ENCODE measurements at regions not wholly inside any gene's neighbourhood (a gene's known extent, or its start where the extent isn't known, plus 50 kb on each side); places are given as distances from the start of the nearest gene placed in this dataset.

- TF ChIP-seq EZH2 (IDR thresholded peaks at IDR 0.05; ENCODE audit: borderline replicate concordance, low read depth, low read length, severe bottlenecking) (no peak), JUN (IDR thresholded peaks at IDR 0.05; ENCODE audit: borderline replicate concordance, insufficient read depth, insufficient read length, low read depth) (no peak), CTCF (IDR thresholded peaks at IDR 0.05; ENCODE audit: extremely low read depth in 1 of 2, insufficient read depth in 1 of 2, low read depth in 1 of 2, low read length in 2 of 2) (no peak), POLR2AphosphoS5 (IDR thresholded peaks at IDR 0.05; ENCODE audit: insufficient read depth, low read depth, low read length) (no peak), POLR2A (IDR thresholded peaks at IDR 0.05; ENCODE audit: low read depth, low read length) (no peak), FOS (IDR thresholded peaks at IDR 0.05; ENCODE audit: borderline replicate concordance, insufficient read depth, low read length) (no peak), MYC (IDR thresholded peaks at IDR 0.05; ENCODE audit: low read depth, low read length) (no peak)
- TF ChIP-seq, protein P1, sequence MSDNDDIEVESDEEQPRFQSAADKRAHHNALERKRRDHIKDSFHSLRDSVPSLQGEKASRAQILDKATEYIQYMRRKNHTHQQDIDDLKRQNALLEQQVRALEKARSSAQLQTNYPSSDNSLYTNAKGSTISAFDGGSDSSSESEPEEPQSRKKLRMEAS (IDR thresholded peaks at IDR 0.05; ENCODE audit: insufficient read depth, insufficient read length), result no peak
These were observed 159.2 kb downstream of the NSG2 start for GRCh38 chr5:174204535-174205313.
